MCF 10A (cell line): ENCODE measurements at regions not wholly inside any gene's neighbourhood (a gene's known extent, or its start where the extent isn't known, plus 50 kb on each side); places are given as distances from the start of the nearest gene placed in this dataset.

ENCODE experiments used
- BruUV-seq: library from RNA; stranded (reverse); fragments of 400-500 nt; replicated peaks from 2 replicates; lab custom pipeline; 2021; lab: Mats Ljungman, UMichigan
- CTCF ChIA-PET: fragments of 300-600 bp; sonication (Branson Sonifier 250); formaldehyde crosslinking; extraction: SDS; loops from one replicate; lab custom pipeline; 2021; ENCODE audit warnings: antibody characterized with exemption, inconsistent platforms; lab: Yijun Ruan, JAX
- POLR2A ChIA-PET: fragments of 300-600, 350-650 bp; sonication (Branson Sonifier 250); formaldehyde crosslinking; extraction: SDS; loops from one replicate; lab custom pipeline; 2020; ENCODE audit warnings: antibody characterized with exemption, inconsistent platforms; lab: Yijun Ruan, JAX
- DNase-seq: peaks from one replicate; pipeline ENCODE4 v3.0.0-alpha.2; 2018; ENCODE audit not compliant: unreplicated experiment
- H3K27ac Mint-ChIP-seq: one replicate; pipeline ENCODE4 v1.8.0; 2022; ENCODE audit warnings: mild to moderate bottlenecking, low read depth, mixed read lengths; ENCODE audit not compliant: unreplicated experiment
- H3K27me3 Mint-ChIP-seq: one replicate; pipeline ENCODE4 v1.8.0; 2022; ENCODE audit warnings: mixed read lengths; ENCODE audit not compliant: insufficient read depth, unreplicated experiment
- H3K36me3 Mint-ChIP-seq: one replicate; pipeline ENCODE4 v1.8.0; 2022; ENCODE audit warnings: mild to moderate bottlenecking, moderate library complexity, mixed read lengths; ENCODE audit not compliant: insufficient read depth, unreplicated experiment
- H3K4me1 Mint-ChIP-seq: one replicate; pipeline ENCODE4 v1.8.0; 2022; ENCODE audit warnings: mixed read lengths; ENCODE audit not compliant: insufficient read depth, unreplicated experiment
- H3K4me3 Mint-ChIP-seq: one replicate; pipeline ENCODE4 v1.8.0; 2022; ENCODE audit warnings: mild to moderate bottlenecking, moderate library complexity, mixed read lengths; ENCODE audit not compliant: unreplicated experiment
- H3K9me3 Mint-ChIP-seq: one replicate; pipeline ENCODE4 v1.8.0; 2022; ENCODE audit warnings: mixed read lengths; ENCODE audit not compliant: unreplicated experiment
- CTCF ChIP-seq: fragments of 200-600 bp; IDR thresholded peaks from one replicate; pipeline ENCODE4 v1.8.0; 2022; ENCODE audit warnings: antibody characterized with exemption, mild to moderate bottlenecking; ENCODE audit not compliant: unreplicated experiment
- intact Hi-C: fragments of 100-400 bp; cut with micrococcal nuclease; formaldehyde crosslinking; loops from 2 replicates; pipeline ENCODE4 v1.14.1; 2022

- DNase-seq = no peak
- peak; percentile 25 for TF ChIP-seq CTCF
- Mint-ChIP-seq H3K9me3 (no peaks in the 10 kb centered on the region), H3K27me3 (no peaks in the 10 kb centered on the region), H3K4me3 (no peak overlapping the region), H3K27ac (no peak overlapping the region), H3K4me1 (peaks cover 21% of the 10 kb centered on the region), H3K36me3 (no peaks in the 10 kb centered on the region)
- intact Hi-C loops = no loop called here
- CTCF ChIA-PET = interaction anchor here (0.7 to 1.4 kb wide), 3 partner anchors 24 to 222 kb away, joined by 3 to 6 read pairs (median 3); no protein-coding TSS in a partner anchor
- BruUV-seq = no TSS peak
- POLR2A ChIA-PET = interaction anchor here (0.7 kb wide), 1 partner anchor 677 kb away, joined by 3 read pairs; no protein-coding TSS in a partner anchor
These were observed 840.1 kb downstream of the TUSC7 start for GRCh38 chr3:117549716-117550115.

- intact Hi-C loops = no loop called here
- no peaks in the 10 kb centered on the region for H3K36me3 Mint-ChIP-seq
- H3K4me3 Mint-ChIP-seq = no peak overlapping the region
- DNase-seq = no peak
- no TSS peak for BruUV-seq
- H3K27ac Mint-ChIP-seq = no peak overlapping the region
- TF ChIP-seq CTCF = no peak
- H3K4me1 Mint-ChIP-seq = peaks cover 21% of the 10 kb centered on the region
- H3K27me3 Mint-ChIP-seq = no peaks in the 10 kb centered on the region
- CTCF ChIA-PET = interaction anchor here (1.0 kb wide), 1 partner anchor 25 kb away, joined by 4 read pairs; no protein-coding TSS in a partner anchor
- no peaks in the 10 kb centered on the region for H3K9me3 Mint-ChIP-seq
- POLR2A ChIA-PET = no interaction called here
These were observed 841.2 kb downstream of the TUSC7 start for GRCh38 chr3:117550766-117551165.

GRCh38 chr3:117553461-117553860, 843.9 kb downstream of the TUSC7 start:
- ChIA-PET POLR2A (no interaction called here), CTCF (interaction anchor here (1.3 kb wide), 1 partner anchor 29 kb away, joined by 4 read pairs; no protein-coding TSS in a partner anchor)
- intact Hi-C loops = no loop called here
- BruUV-seq = no TSS peak
- peak; percentile 20 for DNase-seq
- H3K4me1 Mint-ChIP-seq = peaks cover 8% of the 10 kb centered on the region
- H3K9me3 Mint-ChIP-seq = peaks cover 6% of the 10 kb centered on the region
- H3K27me3 Mint-ChIP-seq = no peaks in the 10 kb centered on the region
- no peak overlapping the region for H3K4me3 Mint-ChIP-seq
- no peaks in the 10 kb centered on the region for H3K36me3 Mint-ChIP-seq
- H3K27ac Mint-ChIP-seq = no peak overlapping the region
- TF ChIP-seq CTCF = no peak

GRCh38 chr3:117556646-117557407, 847.2 kb downstream of the TUSC7 start:
- no peak for TF ChIP-seq CTCF
- Mint-ChIP-seq H3K9me3 (peaks cover 6% of the 10 kb centered on the region), H3K4me1 (peaks cover 6% of the 10 kb centered on the region), H3K27ac (no peak overlapping the region), H3K27me3 (no peaks in the 10 kb centered on the region), H3K36me3 (no peaks in the 10 kb centered on the region), H3K4me3 (no peak overlapping the region)
- DNase-seq = no peak
- ChIA-PET CTCF (interaction anchor here (0.6 kb wide), 2 partner anchors 18 to 1015 kb away, joined by 4 to 5 read pairs; no protein-coding TSS in a partner anchor), POLR2A (no interaction called here)
- intact Hi-C loops = no loop called here
- no TSS peak for BruUV-seq
